Adipocyte (in vitro differentiated cells): ENCODE measurements at regions not wholly inside any gene's neighbourhood (a gene's known extent, or its start where the extent isn't known, plus 50 kb on each side); places are given as distances from the start of the nearest gene placed in this dataset.
A peak's percentile ranks its signal among the peaks of the same experiment; 100 is the strongest.
"Not testable (repeated sequence)": the region's sequence is repeated elsewhere in the genome, so short reads cannot be mapped to it uniquely, and the experiment has no call there.

Experiments
- DNase-seq: peaks from one replicate; pipeline ENCODE4 v3.0.0-alpha.2; 2015; ENCODE audit warnings: low read depth
- H3K27me3 ChIP-seq: replicated peaks from 2 replicates; pipeline ENCODE4 v1.7.0; 2013; ENCODE audit warnings: mild to moderate bottlenecking, low read length, moderate library complexity; ENCODE audit not compliant: control insufficient read depth, insufficient read depth
- H3K36me3 ChIP-seq: 2 replicates; pipeline ENCODE4 v1.7.0; 2013; ENCODE audit warnings: low read length, mild to moderate bottlenecking, moderate library complexity; ENCODE audit not compliant: control insufficient read depth, insufficient read depth, severe bottlenecking
- H3K4me1 ChIP-seq: 2 replicates; pipeline ENCODE4 v1.7.0; 2013; ENCODE audit warnings: mild to moderate bottlenecking, low read length, moderate library complexity; ENCODE audit not compliant: control insufficient read depth, insufficient read depth
- H3K4me3 ChIP-seq: 2 replicates; pipeline ENCODE4 v1.7.0; 2013; ENCODE audit warnings: mild to moderate bottlenecking, low read length, moderate library complexity
- H3K9ac ChIP-seq: 2 replicates; pipeline ENCODE4 v1.7.0; 2013; ENCODE audit warnings: mild to moderate bottlenecking, low read length, moderate library complexity
- H3K9me3 ChIP-seq: 2 replicates; pipeline ENCODE4 v1.7.0; 2013; ENCODE audit warnings: mild to moderate bottlenecking, low read length, moderate library complexity; ENCODE audit not compliant: control insufficient read depth

DNA sequence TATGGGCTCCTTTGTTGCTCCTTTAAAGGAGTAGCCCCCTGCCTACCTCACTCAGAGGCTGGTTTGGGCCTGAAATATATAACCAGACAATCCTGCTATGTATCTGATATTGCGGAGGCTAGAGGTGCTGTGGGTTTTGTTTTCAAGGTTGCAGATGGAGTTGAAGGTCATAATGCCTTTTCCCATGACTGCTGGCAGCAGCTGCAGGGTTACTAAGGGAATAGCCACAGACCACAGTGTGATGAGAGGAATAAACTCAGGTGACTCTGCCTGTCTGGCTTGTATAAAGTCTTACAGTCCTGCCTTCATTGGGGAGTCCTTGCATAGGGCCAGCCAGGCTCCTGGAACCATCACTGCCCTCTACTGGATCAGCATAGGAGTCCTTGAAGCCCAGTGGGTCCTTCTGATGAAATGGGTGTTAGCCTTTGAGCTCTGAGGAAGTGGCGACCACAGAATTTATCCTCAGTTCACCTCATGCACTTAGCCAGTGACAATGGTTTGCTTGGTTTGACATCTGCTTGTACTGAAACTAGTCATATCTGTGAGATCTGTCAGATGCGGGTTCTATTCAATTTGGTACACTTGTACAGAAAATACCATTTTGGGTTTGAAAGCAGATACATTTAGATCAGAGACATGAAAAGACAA lies 174.4 kb upstream of the HMCN1 start:
- no peak overlapping the region for H3K9ac ChIP-seq
- no peaks in the 10 kb centered on the region for H3K36me3 ChIP-seq
- H3K27me3 ChIP-seq = no peaks in the 10 kb centered on the region
- H3K4me3 ChIP-seq = no peak overlapping the region
- DNase-seq = peak; percentile 22
- peaks cover 22% of the 10 kb centered on the region for H3K4me1 ChIP-seq
- no peaks in the 10 kb centered on the region for H3K9me3 ChIP-seq

DNA sequence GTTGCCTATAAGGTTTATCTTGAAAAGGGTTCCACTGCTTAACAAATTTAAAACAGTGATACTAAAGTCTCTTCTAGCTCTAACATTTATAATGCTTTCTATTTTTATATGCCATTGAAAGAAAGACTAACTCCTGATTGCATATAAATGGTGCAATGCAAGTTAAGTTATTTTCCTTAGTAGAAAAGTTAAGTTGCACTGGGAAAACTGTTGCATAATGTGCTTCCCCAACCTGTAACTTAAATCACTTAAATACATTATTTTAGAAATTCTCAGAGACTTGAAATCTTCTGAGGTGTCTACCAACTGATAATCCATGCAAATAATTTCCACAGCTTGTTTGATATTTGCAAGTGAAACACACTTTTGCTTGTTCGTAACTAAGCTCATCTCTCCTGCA lies 175.0 kb upstream of the HMCN1 start:
- Histone ChIP-seq H3K9me3 (no peaks in the 10 kb centered on the region), H3K4me3 (no peak overlapping the region), H3K27me3 (no peaks in the 10 kb centered on the region), H3K36me3 (no peaks in the 10 kb centered on the region), H3K9ac (no peak overlapping the region), H3K4me1 (peaks cover 22% of the 10 kb centered on the region)
- DNase-seq = peak; percentile 66

DNA sequence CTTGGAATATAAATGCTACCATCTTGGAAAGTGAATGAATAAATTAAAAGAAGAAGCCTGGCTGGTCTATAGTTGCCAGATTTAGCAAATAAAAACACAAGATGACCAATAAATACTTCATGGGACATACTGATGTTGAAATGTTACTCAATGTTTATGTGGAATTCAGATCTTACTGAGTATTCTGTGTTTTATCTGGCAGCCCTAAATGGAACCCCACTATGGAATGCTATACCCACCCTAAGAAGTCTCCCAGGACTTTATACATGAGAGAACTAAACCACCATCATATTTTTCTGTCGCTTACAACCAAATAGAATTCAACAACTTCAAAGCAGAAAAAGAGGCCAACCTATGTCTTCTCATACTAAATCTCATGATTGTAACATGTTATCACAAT lies 177.6 kb upstream of the HMCN1 start:
- Histone ChIP-seq H3K4me3 (peak overlapping the region; percentile 18), H3K9me3 (no peaks in the 10 kb centered on the region), H3K27me3 (no peaks in the 10 kb centered on the region), H3K36me3 (no peaks in the 10 kb centered on the region), H3K9ac (no peak overlapping the region), H3K4me1 (peaks cover 22% of the 10 kb centered on the region)
- DNase-seq = peak; percentile 87

DNA sequence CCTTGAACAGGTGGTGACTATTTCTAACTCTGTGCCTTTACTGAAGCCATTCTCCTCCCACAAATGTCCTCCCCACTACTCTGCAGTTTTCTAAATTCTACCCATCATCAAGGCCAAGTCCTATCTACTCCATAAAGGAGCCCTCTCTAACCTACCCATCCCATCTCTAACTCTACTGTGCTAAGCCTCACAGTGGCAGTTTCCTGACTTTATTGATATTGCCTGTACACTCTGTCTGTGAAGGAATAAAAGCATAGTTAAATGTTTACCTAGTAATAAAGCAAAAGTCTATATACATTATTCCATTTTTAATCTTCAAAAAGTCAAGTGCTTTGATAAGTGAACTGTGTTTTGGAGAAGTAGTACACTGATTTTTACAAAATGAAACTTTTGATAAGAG lies 178.4 kb upstream of the HMCN1 start:
- Histone ChIP-seq H3K36me3 (no peaks in the 10 kb centered on the region), H3K9ac (no peak overlapping the region), H3K4me3 (no peak overlapping the region), H3K27me3 (no peaks in the 10 kb centered on the region), H3K9me3 (no peaks in the 10 kb centered on the region), H3K4me1 (peaks cover 22% of the 10 kb centered on the region)
- no peak for DNase-seq

- Histone ChIP-seq H3K27me3 (peaks cover 4% of the 10 kb centered on the region), H3K4me1 (peaks cover 4% of the 10 kb centered on the region), H3K9me3 (no peaks in the 10 kb centered on the region), H3K9ac (no peak overlapping the region), H3K36me3 (no peaks in the 10 kb centered on the region), H3K4me3 (no peak overlapping the region)
- no peak for DNase-seq
Measured at GRCh38 chr1:185551008-185551407, 183.2 kb upstream of the HMCN1 start.

DNA sequence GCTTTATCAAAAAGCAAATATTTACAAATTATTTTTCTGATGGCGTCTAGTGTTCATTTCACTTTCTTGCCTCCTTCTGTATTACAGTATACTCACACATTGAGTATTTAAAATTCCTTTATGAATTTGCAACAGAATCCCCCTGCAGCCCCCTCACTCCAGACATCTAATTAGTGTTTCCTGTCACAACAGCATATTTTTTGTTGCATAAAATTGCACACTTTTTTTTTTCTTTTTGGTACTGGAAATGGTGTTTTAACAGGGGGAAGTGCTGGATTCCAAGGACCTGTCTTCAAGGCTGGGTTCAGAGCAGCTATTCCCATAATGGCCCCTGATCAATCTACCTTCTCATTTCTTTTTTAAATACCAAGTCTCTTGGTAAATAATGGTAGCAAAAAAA lies 184.3 kb upstream of the HMCN1 start:
- Histone ChIP-seq H3K9me3 (no peaks in the 10 kb centered on the region), H3K4me1 (peaks cover 3% of the 10 kb centered on the region), H3K27me3 (peaks cover 4% of the 10 kb centered on the region), H3K36me3 (no peaks in the 10 kb centered on the region), H3K9ac (no peak overlapping the region), H3K4me3 (no peak overlapping the region)
- DNase-seq = no peak

DNA sequence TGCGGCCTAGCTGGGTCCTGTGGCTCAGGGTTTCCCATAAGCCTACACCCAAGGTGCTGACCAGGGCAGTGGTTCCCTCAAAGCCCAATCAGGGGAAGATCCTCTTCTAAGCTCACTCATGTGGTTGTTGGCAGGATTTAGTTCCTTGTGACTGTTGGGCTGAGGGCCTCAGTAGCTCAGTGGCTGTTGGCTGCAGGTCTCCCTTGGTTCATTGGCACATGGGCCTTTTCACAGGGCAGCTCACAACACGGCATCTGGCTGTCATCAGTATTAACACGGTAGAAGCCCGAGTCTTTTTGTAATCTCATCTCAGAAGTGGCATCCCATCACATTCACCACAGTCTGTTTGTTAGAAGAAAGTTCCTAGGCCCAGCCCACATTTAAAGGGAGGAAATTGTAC lies 188.2 kb upstream of the HMCN1 start:
- peaks cover 17% of the 10 kb centered on the region for H3K4me1 ChIP-seq
- peaks cover 4% of the 10 kb centered on the region for H3K27me3 ChIP-seq
- no peak overlapping the region for H3K4me3 ChIP-seq
- no peak overlapping the region for H3K9ac ChIP-seq
- no peak for DNase-seq
- no peaks in the 10 kb centered on the region for H3K36me3 ChIP-seq
- H3K9me3 ChIP-seq = no peaks in the 10 kb centered on the region

DNA sequence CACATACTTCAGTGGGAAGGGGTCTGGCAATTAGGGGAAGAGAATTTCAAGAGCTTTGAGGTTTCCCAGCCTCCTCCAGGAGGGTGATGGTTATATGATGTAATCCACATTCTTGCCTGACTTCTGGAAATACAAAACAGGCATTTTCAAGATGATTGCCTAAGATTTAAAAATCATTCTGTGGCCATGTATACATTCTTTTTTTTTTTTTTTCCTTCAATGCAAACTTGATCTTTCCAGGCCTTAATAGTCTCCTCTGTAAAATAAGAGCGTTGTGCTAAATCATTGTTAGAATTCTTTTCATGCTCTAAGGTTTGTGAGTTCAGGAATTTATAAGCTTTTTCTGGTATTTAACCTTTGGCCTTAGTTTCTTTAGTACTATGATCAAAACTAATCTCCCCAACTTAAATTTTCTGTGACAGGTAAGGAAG lies 192.3 kb upstream of the HMCN1 start:
- no peaks in the 10 kb centered on the region for H3K9me3 ChIP-seq
- H3K36me3 ChIP-seq = no peaks in the 10 kb centered on the region
- H3K9ac ChIP-seq = no peak overlapping the region
- H3K4me3 ChIP-seq = no peak overlapping the region
- peak; percentile 82 for DNase-seq
- H3K27me3 ChIP-seq = no peaks in the 10 kb centered on the region
- H3K4me1 ChIP-seq = peaks cover 13% of the 10 kb centered on the region

DNA sequence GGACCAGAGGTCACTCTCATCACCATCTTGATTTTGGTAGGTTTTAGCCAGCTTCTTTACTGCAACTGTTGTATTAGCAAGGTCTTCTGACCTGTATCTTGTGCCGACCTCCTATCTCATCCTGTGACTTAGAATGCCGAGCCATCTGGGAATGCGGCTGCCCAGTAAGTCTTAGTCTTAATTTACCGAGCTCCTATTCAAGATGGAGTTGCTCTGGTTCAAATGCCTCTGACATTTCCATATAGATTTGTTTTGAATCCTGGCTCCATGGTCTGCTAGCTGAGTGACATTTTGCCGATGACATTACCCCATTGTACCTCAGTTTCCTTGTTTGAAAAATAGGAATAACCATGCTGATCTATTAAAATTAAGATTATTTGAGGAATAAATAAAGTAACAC lies 193.9 kb upstream of the HMCN1 start:
- Histone ChIP-seq H3K4me3 (no peak overlapping the region), H3K27me3 (no peaks in the 10 kb centered on the region)
- no peak for DNase-seq

GRCh38 chr1:185539277-185539943 lies 194.8 kb upstream of the HMCN1 start:
- H3K9me3 ChIP-seq = no peaks in the 10 kb centered on the region

More for the DNA sequence above, 193.9 kb upstream of the HMCN1 start:
- Histone ChIP-seq H3K9me3 (no peaks in the 10 kb centered on the region), H3K36me3 (no peaks in the 10 kb centered on the region), H3K9ac (no peak overlapping the region), H3K4me1 (peaks cover 16% of the 10 kb centered on the region)

DNA sequence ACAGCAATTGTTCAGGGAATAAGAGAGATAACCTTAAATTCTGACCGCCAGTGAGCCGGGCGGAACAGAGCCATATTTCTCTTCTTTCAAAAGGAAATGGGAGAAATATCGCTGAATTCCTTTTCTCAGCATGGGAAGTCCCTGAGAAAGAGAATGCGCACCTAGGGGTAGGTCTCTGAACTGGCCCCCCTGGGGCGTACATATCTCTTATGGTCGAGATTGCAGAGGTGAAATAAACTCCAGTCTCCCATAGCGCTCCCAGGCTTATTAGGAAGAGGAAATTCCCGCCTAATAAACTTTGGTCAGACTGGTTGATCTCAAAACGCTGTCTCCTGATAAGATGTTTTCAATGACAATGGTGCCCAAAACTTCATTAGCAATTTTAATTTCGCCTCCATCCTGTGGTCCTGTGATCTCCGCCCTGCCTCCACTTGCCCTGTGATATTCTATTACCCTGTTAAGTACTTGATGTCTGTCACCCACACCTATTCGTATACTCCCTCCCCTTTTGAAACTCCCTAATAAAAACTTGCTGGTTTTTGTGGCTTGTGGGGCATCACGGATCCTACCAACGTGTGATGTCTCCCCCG lies 195.8 kb upstream of the HMCN1 start:
- H3K36me3 ChIP-seq, H3K27me3 ChIP-seq, DNase-seq, H3K9me3 ChIP-seq, H3K9ac ChIP-seq, H3K4me3 ChIP-seq: not testable (repeated sequence)
- H3K4me1 ChIP-seq = peaks cover 35% of the 10 kb centered on the region

More at GRCh38 chr1:185539277-185539943, 194.8 kb upstream of the HMCN1 start:
- no peak overlapping the region for H3K4me3 ChIP-seq
- no peak overlapping the region for H3K9ac ChIP-seq
- H3K4me1 ChIP-seq = peaks cover 25% of the 10 kb centered on the region
- H3K36me3 ChIP-seq = no peaks in the 10 kb centered on the region
- H3K27me3 ChIP-seq = no peaks in the 10 kb centered on the region
- no peak for DNase-seq
